A673 (cell line): ENCODE measurements at regions not wholly inside any gene's neighbourhood (a gene's known extent, or its start where the extent isn't known, plus 50 kb on each side); places are given as distances from the start of the nearest gene placed in this dataset.

Experiments used
- BruUV-seq: library from RNA; stranded (reverse); fragments of 400-500 nt; replicated peaks from 2 replicates; lab custom pipeline; 2021; lab: Mats Ljungman, UMichigan
- CTCF ChIA-PET: fragments of 300-600 bp; sonication (Branson Sonifier 250); formaldehyde crosslinking; loops from one replicate; lab custom pipeline; 2022; ENCODE audit warnings: antibody characterized with exemption; lab: Charles Lee
- POLR2A ChIA-PET: fragments of 300-600 bp; sonication (Branson Sonifier 250); formaldehyde crosslinking; loops from one replicate; lab custom pipeline; 2022; ENCODE audit warnings: antibody characterized with exemption; ENCODE audit not compliant: low non-redundant PET; lab: Charles Lee
- DNase-seq: peaks from one replicate; pipeline ENCODE4 v3.0.0-alpha.2; 2015; ENCODE audit warnings: low spot score
- H3K27ac ChIP-seq: fragments of 200-600 bp; sonication (generic); 2 replicates; pipeline ENCODE4 v1.5.1; 2016; ENCODE audit warnings: mixed run types, low read depth, mild to moderate bottlenecking, mixed read lengths, antibody characterized with exemption, low read length; ENCODE audit not compliant: poor library complexity, severe bottlenecking
- H3K27me3 ChIP-seq: fragments of 200-600 bp; sonication (generic); replicated peaks from 2 replicates; pipeline ENCODE4 v1.6.1; 2017; ENCODE audit warnings: mixed run types, low read depth, mild to moderate bottlenecking, mixed read lengths, antibody characterized with exemption, low read length; ENCODE audit not compliant: insufficient read depth, poor library complexity
- H3K36me3 ChIP-seq: fragments of 200-600 bp; sonication (generic); 2 replicates; pipeline ENCODE4 v1.6.1; 2016; ENCODE audit warnings: mixed run types, mild to moderate bottlenecking, mixed read lengths, antibody characterized with exemption, low read length; ENCODE audit not compliant: insufficient read depth, poor library complexity, severe bottlenecking
- H3K4me1 ChIP-seq: fragments of 200-600 bp; sonication (generic); 2 replicates; pipeline ENCODE4 v1.6.1; 2017; ENCODE audit warnings: mixed run types, mild to moderate bottlenecking, mixed read lengths, antibody characterized with exemption, low read length; ENCODE audit not compliant: insufficient read depth, poor library complexity, severe bottlenecking
- H3K4me3 ChIP-seq: fragments of 200-600 bp; sonication (generic); 2 replicates; pipeline ENCODE4 v1.5.1; 2016; ENCODE audit warnings: low read depth, mixed run types, mild to moderate bottlenecking, mixed read lengths, low read length; ENCODE audit not compliant: poor library complexity, severe bottlenecking
- H3K9me3 ChIP-seq: fragments of 200-600 bp; sonication (generic); 2 replicates; pipeline ENCODE4 v1.6.1; 2016; ENCODE audit warnings: mixed run types, low read depth, mild to moderate bottlenecking, mixed read lengths, antibody characterized with exemption, low read length; ENCODE audit not compliant: poor library complexity, severe bottlenecking
- CTCF ChIP-seq: fragments of 300-800, 200-600 bp; sonication (generic); conservative IDR thresholded peaks from 2 replicates; pipeline ENCODE4 v1.5.1; 2017; ENCODE audit warnings: low read depth, mild to moderate bottlenecking, antibody characterized with exemption, low read length, moderate library complexity, mixed read lengths
- EZH2 ChIP-seq: fragments of 200-600 bp; sonication (generic); IDR thresholded peaks from 2 replicates; pipeline ENCODE4 v1.6.1; 2017; ENCODE audit warnings: borderline replicate concordance, low read depth, mild to moderate bottlenecking, mixed read lengths, antibody characterized with exemption, low read length; ENCODE audit not compliant: poor library complexity, severe bottlenecking
- intact Hi-C: fragments of 100-400 bp; cut with micrococcal nuclease; formaldehyde crosslinking; loops from one replicate; pipeline ENCODE4 v1.10.0; 2022; ENCODE audit not compliant: unreplicated experiment

GRCh38 chr14:22003461-22003860 lies 329.8 kb upstream of the OR4E1 start:
- H3K27me3 ChIP-seq, result no peaks in the 10 kb centered on the region
- no peak for TF ChIP-seq CTCF
- no peak for TF ChIP-seq EZH2
- ChIA-PET POLR2A (no interaction called here), CTCF (no interaction called here)
- no peaks in the 10 kb centered on the region for H3K4me1 ChIP-seq
- no TSS peak for BruUV-seq
- H3K4me3 ChIP-seq, result no peak overlapping the region
- H3K27ac ChIP-seq, result no peak overlapping the region
- no peaks in the 10 kb centered on the region for H3K9me3 ChIP-seq
- no peak for DNase-seq
- intact Hi-C loops, result loop anchor here (5.0 kb wide), 1 partner anchor 99 kb away; no protein-coding TSS in a partner anchor
- H3K36me3 ChIP-seq, result no peaks in the 10 kb centered on the region

GRCh38 chr14:22002860-22003284 lies 329.3 kb upstream of the OR4E1 start:
- DNase-seq, result peak; percentile 56
- Histone ChIP-seq H3K27ac (no peak overlapping the region), H3K4me1 (no peaks in the 10 kb centered on the region), H3K9me3 (no peaks in the 10 kb centered on the region), H3K4me3 (no peak overlapping the region), H3K27me3 (no peaks in the 10 kb centered on the region), H3K36me3 (no peaks in the 10 kb centered on the region)
- ChIA-PET CTCF (no interaction called here), POLR2A (no interaction called here)
- BruUV-seq, result no TSS peak
- intact Hi-C loops, result loop anchor here (5.0 kb wide), 1 partner anchor 99 kb away; no protein-coding TSS in a partner anchor
- TF ChIP-seq EZH2 (no peak), CTCF (peak; percentile 84)

- TF ChIP-seq CTCF (no peak), EZH2 (no peak)
- H3K27me3 ChIP-seq, result no peaks in the 10 kb centered on the region
- H3K9me3 ChIP-seq, result no peaks in the 10 kb centered on the region
- H3K4me1 ChIP-seq, result no peaks in the 10 kb centered on the region
- POLR2A ChIA-PET, result no interaction called here
- CTCF ChIA-PET, result interaction anchor here (0.7 kb wide), 1 partner anchor 21 kb away, joined by 4 read pairs; no protein-coding TSS in a partner anchor
- no peak for DNase-seq
- no peaks in the 10 kb centered on the region for H3K36me3 ChIP-seq
- no TSS peak for BruUV-seq
- no peak overlapping the region for H3K4me3 ChIP-seq
- H3K27ac ChIP-seq, result no peak overlapping the region
- intact Hi-C loops, result no loop called here
Observed at GRCh38 chr14:21999402-21999801, 325.8 kb upstream of the OR4E1 start.
